ENCODE measurements at regions not wholly inside any gene's neighbourhood (a gene's known extent, or its start where the extent isn't known, plus 50 kb on each side); places are given as distances from the start of the nearest gene placed in this dataset.

GRCh38 chr5:74105126-74105780 is 479.3 kb downstream of the ARHGEF28 start:
- no peaks in the 10 kb centered on the region for H3K4me1 Mint-ChIP-seq (ENCODE audit: low read depth in 2 of 2)
- DNase-seq (ENCODE audit: low spot score) (no peak), ATAC-seq (no peak)
- no peaks in the 10 kb centered on the region for H3K36me3 Mint-ChIP-seq
- no peaks in the 10 kb centered on the region for H3K9me3 Mint-ChIP-seq
- peaks cover 11 to 28% of the 10 kb centered on the region in 2 donors for H3K27me3 Mint-ChIP-seq
- H3K4me3 Mint-ChIP-seq = no peak overlapping the region
- H3K27ac Mint-ChIP-seq = no peak overlapping the region

- H3K36me3 Mint-ChIP-seq = no peaks in the 10 kb centered on the region
- no peak overlapping the region for H3K4me3 Mint-ChIP-seq
- H3K27ac Mint-ChIP-seq = no peak overlapping the region
- DNase-seq (ENCODE audit: low spot score) (no peak), ATAC-seq (no peak)
- no peaks in the 10 kb centered on the region for H3K9me3 Mint-ChIP-seq
- H3K27me3 Mint-ChIP-seq = peaks cover 4 to 20% of the 10 kb centered on the region in 2 donors
- no peaks in the 10 kb centered on the region for H3K4me1 Mint-ChIP-seq (ENCODE audit: low read depth in 2 of 2)
Observed at GRCh38 chr5:74103131-74104023, 477.4 kb downstream of the ARHGEF28 start.

- H3K27ac Mint-ChIP-seq = no peak overlapping the region
- no peaks in the 10 kb centered on the region for H3K36me3 Mint-ChIP-seq
- no peak for DNase-seq (ENCODE audit: low spot score)
- no peak overlapping the region for H3K4me3 Mint-ChIP-seq
- no peak for ATAC-seq
- H3K27me3 Mint-ChIP-seq = peaks cover 6 to 10% of the 10 kb centered on the region in 2 donors
- H3K4me1 Mint-ChIP-seq (ENCODE audit: low read depth in 2 of 2) = no peaks in the 10 kb centered on the region
- H3K9me3 Mint-ChIP-seq = no peaks in the 10 kb centered on the region
Observed at GRCh38 chr5:74100268-74100665, 474.3 kb downstream of the ARHGEF28 start.

GRCh38 chr5:74099538-74100267 is 473.7 kb downstream of the ARHGEF28 start:
- H3K27ac Mint-ChIP-seq = no peak overlapping the region
- H3K9me3 Mint-ChIP-seq = no peaks in the 10 kb centered on the region
- H3K36me3 Mint-ChIP-seq = no peaks in the 10 kb centered on the region
- peaks cover 6 to 10% of the 10 kb centered on the region in 2 donors for H3K27me3 Mint-ChIP-seq
- H3K4me3 Mint-ChIP-seq = no peak overlapping the region
- no peaks in the 10 kb centered on the region for H3K4me1 Mint-ChIP-seq (ENCODE audit: low read depth in 2 of 2)
- DNase-seq (ENCODE audit: low spot score) (no peak), ATAC-seq (no peak)

- H3K27me3 Mint-ChIP-seq = peaks cover 6 to 10% of the 10 kb centered on the region in 2 donors
- no peaks in the 10 kb centered on the region for H3K36me3 Mint-ChIP-seq
- H3K27ac Mint-ChIP-seq = no peak overlapping the region
- no peaks in the 10 kb centered on the region for H3K9me3 Mint-ChIP-seq
- ATAC-seq = no peak
- H3K4me1 Mint-ChIP-seq (ENCODE audit: low read depth in 2 of 2) = no peaks in the 10 kb centered on the region
- DNase-seq (ENCODE audit: low spot score) = no peak
- no peak overlapping the region for H3K4me3 Mint-ChIP-seq
Observed at GRCh38 chr5:74098941-74099340, 472.9 kb downstream of the ARHGEF28 start.

- no peaks in the 10 kb centered on the region for H3K4me1 Mint-ChIP-seq (ENCODE audit: low read depth in 2 of 2)
- no peaks in the 10 kb centered on the region for H3K36me3 Mint-ChIP-seq
- H3K9me3 Mint-ChIP-seq = no peaks in the 10 kb centered on the region
- ATAC-seq (no peak), DNase-seq (ENCODE audit: low spot score) (no peak)
- H3K27ac Mint-ChIP-seq = no peak overlapping the region
- no peak overlapping the region for H3K4me3 Mint-ChIP-seq
- peaks cover 8 to 9% of the 10 kb centered on the region in 2 donors for H3K27me3 Mint-ChIP-seq
Observed at GRCh38 chr5:74098456-74098855, 472.5 kb downstream of the ARHGEF28 start.

- ATAC-seq (no peak), DNase-seq (ENCODE audit: low spot score) (no peak)
- no peaks in the 10 kb centered on the region for H3K9me3 Mint-ChIP-seq
- H3K4me1 Mint-ChIP-seq (ENCODE audit: low read depth in 2 of 2) = no peaks in the 10 kb centered on the region
- H3K27me3 Mint-ChIP-seq = peaks cover 8 to 12% of the 10 kb centered on the region in 2 donors
- H3K36me3 Mint-ChIP-seq = no peaks in the 10 kb centered on the region
- H3K4me3 Mint-ChIP-seq = no peak overlapping the region
- no peak overlapping the region for H3K27ac Mint-ChIP-seq
Observed at GRCh38 chr5:74096325-74096724, 470.3 kb downstream of the ARHGEF28 start.

- DNase-seq (ENCODE audit: low spot score) = no peak
- Mint-ChIP-seq H3K36me3 (no peaks in the 10 kb centered on the region), H3K9me3 (no peaks in the 10 kb centered on the region), H3K4me3 (no peak overlapping the region), H3K27ac (no peak overlapping the region), H3K4me1 (ENCODE audit: low read depth in 2 of 2) (no peaks in the 10 kb centered on the region), H3K27me3 (peaks cover 5 to 12% of the 10 kb centered on the region in 2 donors)
- ATAC-seq = no peak
Observed at GRCh38 chr5:74095871-74096270, 469.9 kb downstream of the ARHGEF28 start.

GRCh38 chr5:74094782-74095108 is 468.7 kb downstream of the ARHGEF28 start:
- no peaks in the 10 kb centered on the region for H3K36me3 Mint-ChIP-seq
- no peak for DNase-seq (ENCODE audit: low spot score)
- H3K4me3 Mint-ChIP-seq = no peak overlapping the region
- H3K4me1 Mint-ChIP-seq (ENCODE audit: low read depth in 2 of 2) = no peaks in the 10 kb centered on the region
- H3K9me3 Mint-ChIP-seq = no peaks in the 10 kb centered on the region
- ATAC-seq = no peak
- H3K27me3 Mint-ChIP-seq = peaks cover 5 to 12% of the 10 kb centered on the region in 2 donors
- H3K27ac Mint-ChIP-seq = no peak overlapping the region

- no peak overlapping the region for H3K27ac Mint-ChIP-seq
- DNase-seq (ENCODE audit: low spot score) = no peak
- no peaks in the 10 kb centered on the region for H3K36me3 Mint-ChIP-seq
- peaks cover 5 to 12% of the 10 kb centered on the region in 2 donors for H3K27me3 Mint-ChIP-seq
- no peak for ATAC-seq
- no peaks in the 10 kb centered on the region for H3K9me3 Mint-ChIP-seq
- H3K4me1 Mint-ChIP-seq (ENCODE audit: low read depth in 2 of 2) = no peaks in the 10 kb centered on the region
- H3K4me3 Mint-ChIP-seq = no peak overlapping the region
Observed at GRCh38 chr5:74094096-74094781, 468.2 kb downstream of the ARHGEF28 start.

GRCh38 chr5:74093561-74093960 is 467.6 kb downstream of the ARHGEF28 start:
- DNase-seq (ENCODE audit: low spot score) (no peak), ATAC-seq (no peak)
- no peaks in the 10 kb centered on the region for H3K4me1 Mint-ChIP-seq (ENCODE audit: low read depth in 2 of 2)
- H3K4me3 Mint-ChIP-seq = no peak overlapping the region
- H3K9me3 Mint-ChIP-seq = no peaks in the 10 kb centered on the region
- H3K27ac Mint-ChIP-seq = no peak overlapping the region
- H3K36me3 Mint-ChIP-seq = no peaks in the 10 kb centered on the region
- peaks cover 5 to 16% of the 10 kb centered on the region in 2 donors for H3K27me3 Mint-ChIP-seq

GRCh38 chr5:74092766-74093165 is 466.8 kb downstream of the ARHGEF28 start:
- H3K4me3 Mint-ChIP-seq = no peak overlapping the region

GRCh38 chr5:74085782-74086181 is 459.8 kb downstream of the ARHGEF28 start:
- no peak for DNase-seq (ENCODE audit: low spot score)
- H3K4me3 Mint-ChIP-seq = no peak overlapping the region
- peaks cover 2 to 21% of the 10 kb centered on the region in 2 donors for H3K27me3 Mint-ChIP-seq
- H3K27ac Mint-ChIP-seq = no peak overlapping the region
- ATAC-seq = no peak
- H3K9me3 Mint-ChIP-seq = no peaks in the 10 kb centered on the region
- H3K4me1 Mint-ChIP-seq (ENCODE audit: low read depth in 2 of 2) = no peaks in the 10 kb centered on the region
- H3K36me3 Mint-ChIP-seq = no peaks in the 10 kb centered on the region

More at GRCh38 chr5:74092766-74093165, 466.8 kb downstream of the ARHGEF28 start:
- Mint-ChIP-seq H3K9me3 (no peaks in the 10 kb centered on the region), H3K36me3 (no peaks in the 10 kb centered on the region), H3K4me1 (ENCODE audit: low read depth in 2 of 2) (no peaks in the 10 kb centered on the region), H3K27me3 (peaks cover 5 to 13% of the 10 kb centered on the region in 2 donors), H3K27ac (no peak overlapping the region)
- ATAC-seq = no peak
- no peak for DNase-seq (ENCODE audit: low spot score)
